Activated CD4-positive, CD25-positive, alpha-beta regulatory T cell treated with anti-CD3 and anti-CD28 coated beads, Interleukin-2, amount 50 U/mL, for 24 hours (primary cell): ENCODE measurements at regions not wholly inside any gene's neighbourhood (a gene's known extent, or its start where the extent isn't known, plus 50 kb on each side); places are given as distances from the start of the nearest gene placed in this dataset.
"Not testable (repeated sequence)": the region's sequence is repeated elsewhere in the genome, so short reads cannot be mapped to it uniquely, and the experiment has no call there.

Source experiments
- ATAC-seq, 2 donors: fragments of 150-1000 bp; cut with Tn5 transposase; one replicate each; pipeline ENCODE4 v1.10.0; 2021; ENCODE audit warnings: mild to moderate bottlenecking in 1 of 2, moderate library complexity in 1 of 2

DNA sequence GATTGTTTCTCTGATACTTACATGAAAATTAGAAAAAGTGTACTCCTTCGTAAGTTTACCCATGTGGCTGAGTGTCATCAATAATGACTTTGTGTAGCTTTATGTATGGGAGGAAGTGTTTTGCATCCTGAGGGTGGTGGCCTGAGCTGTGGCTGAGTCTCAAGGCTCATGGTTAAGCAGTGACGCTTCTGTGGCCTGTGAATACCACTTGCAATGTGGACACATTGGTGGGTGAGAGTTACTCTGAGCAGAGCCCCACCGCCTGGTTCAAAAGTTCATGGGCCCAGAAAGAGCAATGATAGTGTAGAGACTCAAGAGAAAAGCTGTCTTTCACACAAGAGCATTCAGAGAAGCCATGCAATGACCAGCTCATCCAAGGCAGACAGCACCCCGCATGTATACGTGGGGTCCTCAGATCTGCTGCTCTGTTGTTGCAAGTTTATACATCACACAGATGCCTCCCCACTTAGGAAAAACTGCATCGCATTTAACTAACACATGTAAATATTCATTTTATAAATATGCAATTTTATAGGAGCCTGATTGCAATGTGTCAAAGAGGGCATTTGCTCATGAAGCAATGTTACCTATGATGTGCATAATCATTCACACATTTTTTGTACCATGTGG is 55.1 kb upstream of the FRMD6 start:
- no peak for ATAC-seq

DNA sequence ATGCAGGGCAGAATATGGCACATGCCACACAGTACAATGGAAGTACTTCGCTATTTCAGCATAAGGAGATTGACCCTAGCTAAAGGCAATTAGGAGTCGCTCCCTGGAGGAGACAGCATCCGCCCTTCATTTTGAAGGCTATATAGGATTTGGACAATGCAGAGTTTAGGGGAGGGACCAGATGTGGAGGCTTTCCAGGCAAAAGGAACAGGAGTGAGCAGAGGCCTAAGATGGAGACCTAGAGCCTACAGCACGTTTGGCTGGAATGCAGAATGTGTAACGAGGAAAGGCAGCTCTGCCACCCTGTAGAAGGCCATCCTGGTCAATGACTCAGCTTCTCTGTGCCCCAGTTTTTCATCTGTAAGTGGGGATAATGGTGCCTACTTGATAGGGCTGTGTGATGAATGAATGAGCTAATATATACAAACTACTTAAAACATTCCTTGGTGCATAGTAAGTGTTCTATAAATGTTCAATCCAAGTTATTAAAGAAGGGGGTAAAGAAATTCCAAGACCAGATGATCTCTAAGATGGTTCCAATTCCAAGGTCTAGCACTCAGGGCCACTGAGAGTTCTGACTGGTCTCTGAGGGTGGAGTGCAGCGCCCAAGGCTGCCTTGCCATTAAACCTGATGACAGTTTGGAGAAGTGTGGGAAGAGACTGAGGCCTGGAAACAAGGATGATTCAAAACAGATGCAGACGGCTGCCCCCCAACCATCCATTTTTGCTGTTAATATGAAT is 54.3 kb upstream of the FRMD6 start:
- no peak for ATAC-seq

DNA sequence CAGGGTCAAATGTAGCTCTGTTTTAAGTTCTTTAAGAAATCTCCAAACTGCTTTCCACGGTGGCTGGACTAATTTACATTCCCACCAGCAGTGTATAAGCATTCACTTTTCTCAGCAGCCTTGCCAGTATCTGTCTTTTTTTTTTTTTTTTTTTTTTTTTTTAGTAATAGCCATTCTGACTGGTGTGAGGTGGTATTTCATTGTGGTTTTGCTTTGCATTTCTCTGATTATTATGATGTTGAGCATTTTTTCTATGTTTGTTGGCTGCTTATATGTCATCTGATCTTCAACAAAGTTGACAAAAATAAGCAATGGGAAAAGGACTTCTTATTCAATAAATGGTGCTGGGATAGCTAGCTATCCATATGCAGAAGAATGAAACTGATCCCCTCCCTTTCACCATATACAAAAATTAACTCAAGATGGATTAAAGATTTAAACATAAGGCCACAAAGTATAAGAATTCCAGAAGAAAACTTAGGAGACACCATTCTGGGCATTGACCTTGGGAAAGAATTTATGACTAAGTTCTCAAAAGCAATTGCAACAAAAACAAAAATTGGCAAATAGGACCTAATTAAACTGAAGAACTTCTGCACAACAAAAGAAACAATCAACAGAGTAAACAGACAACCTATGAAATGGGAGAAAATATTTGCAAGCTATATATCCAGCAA is 52.6 kb upstream of the FRMD6 start:
- not testable (repeated sequence) for ATAC-seq

DNA sequence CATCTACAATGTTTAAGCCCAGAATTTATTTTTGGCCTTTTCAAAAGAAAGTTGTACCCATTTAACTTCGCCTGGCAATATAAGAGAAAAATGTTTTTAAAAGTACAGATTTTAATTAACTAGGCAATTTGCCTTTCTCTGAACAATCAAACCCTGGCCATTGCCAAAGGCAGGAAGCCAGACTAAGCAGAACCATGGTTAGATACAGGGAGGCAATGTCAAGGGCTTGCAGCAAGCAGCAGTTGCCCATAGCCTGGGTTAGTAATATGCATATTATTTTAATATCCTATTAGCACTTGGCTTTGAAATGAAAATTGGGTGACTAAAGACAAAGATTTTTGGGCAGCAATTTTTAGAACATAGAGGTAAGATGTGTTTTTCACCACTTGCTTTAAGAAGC is 51.1 kb upstream of the FRMD6 start:
- no peak for ATAC-seq
